ENCODE measurements at regions not wholly inside any gene's neighbourhood (a gene's known extent, or its start where the extent isn't known, plus 50 kb on each side); places are given as distances from the start of the nearest gene placed in this dataset.

GRCh38 chr10:89869180-89869579, 167.8 kb downstream of the KIF20B start:
- ChIA-PET CTCF (ENCODE audit: unreplicated experiment) (no interaction called here), POLR2A (no interaction called here)
- DNase-seq (ENCODE audit: low spot score), result no peak
- intact Hi-C loops (cut with micrococcal nuclease; ENCODE audit: unreplicated experiment), result no loop called here
- H3K4me2 ChIP-seq (ENCODE audit: low read length), result no peak overlapping the region
- H3K9me2 ChIP-seq (ENCODE audit: insufficient read depth, low read length), result no peaks in the 10 kb centered on the region
- H3K4me3 ChIP-seq (ENCODE audit: low read depth, low read length, poor library complexity, severe bottlenecking), result no peak overlapping the region
- no peak overlapping the region for H2AFZ ChIP-seq (ENCODE audit: low read length)
- H3K4me1 ChIP-seq (ENCODE audit: insufficient read depth, low read length, poor library complexity, severe bottlenecking), result no peaks in the 10 kb centered on the region
- H3K79me2 ChIP-seq (ENCODE audit: insufficient read depth, low read depth, low read length), result no peaks in the 10 kb centered on the region
- no peak overlapping the region for H3K27ac ChIP-seq (ENCODE audit: low read depth, low read length, poor library complexity, severe bottlenecking)
- no peaks in the 10 kb centered on the region for H3K9me3 ChIP-seq (ENCODE audit: low read length)
- H3K36me3 ChIP-seq (ENCODE audit: insufficient read depth, low read length), result no peaks in the 10 kb centered on the region
- TF ChIP-seq CTCF (conservative IDR thresholded peaks at IDR 0.05; ENCODE audit: low read length) (no peak), EZH2phosphoT487 (IDR thresholded peaks at IDR 0.05; ENCODE audit: borderline replicate concordance, low read depth, low read length) (no peak)
- no peaks in the 10 kb centered on the region for H4K20me1 ChIP-seq (ENCODE audit: insufficient read depth, low read length)
- BruUV-seq (replicated peaks), result no TSS peak

- Histone ChIP-seq H3K4me2 (ENCODE audit: low read length) (no peak overlapping the region), H3K4me1 (ENCODE audit: insufficient read depth, low read length, poor library complexity, severe bottlenecking) (no peaks in the 10 kb centered on the region), H3K27ac (ENCODE audit: low read depth, low read length, poor library complexity, severe bottlenecking) (no peak overlapping the region), H3K4me3 (ENCODE audit: low read depth, low read length, poor library complexity, severe bottlenecking) (no peak overlapping the region), H3K36me3 (ENCODE audit: insufficient read depth, low read length) (no peaks in the 10 kb centered on the region), H3K79me2 (ENCODE audit: insufficient read depth, low read depth, low read length) (no peaks in the 10 kb centered on the region), H3K9me3 (ENCODE audit: low read length) (no peaks in the 10 kb centered on the region), H2AFZ (ENCODE audit: low read length) (no peak overlapping the region), H4K20me1 (ENCODE audit: insufficient read depth, low read length) (no peaks in the 10 kb centered on the region), H3K9me2 (ENCODE audit: insufficient read depth, low read length) (no peaks in the 10 kb centered on the region)
- ChIA-PET POLR2A (no interaction called here), CTCF (ENCODE audit: unreplicated experiment) (no interaction called here)
- DNase-seq (ENCODE audit: low spot score), result no peak
- TF ChIP-seq CTCF (conservative IDR thresholded peaks at IDR 0.05; ENCODE audit: low read length), result no peak
- no peak for TF ChIP-seq EZH2phosphoT487 (IDR thresholded peaks at IDR 0.05; ENCODE audit: borderline replicate concordance, low read depth, low read length)
- BruUV-seq (replicated peaks), result no TSS peak
- intact Hi-C loops (cut with micrococcal nuclease; ENCODE audit: unreplicated experiment), result no loop called here
These were observed 168.3 kb downstream of the KIF20B start for GRCh38 chr10:89869592-89870156.

GRCh38 chr10:89870936-89871335, 169.5 kb downstream of the KIF20B start:
- Histone ChIP-seq H3K9me2 (ENCODE audit: insufficient read depth, low read length) (no peaks in the 10 kb centered on the region), H3K4me2 (ENCODE audit: low read length) (no peak overlapping the region), H3K36me3 (ENCODE audit: insufficient read depth, low read length) (no peaks in the 10 kb centered on the region), H2AFZ (ENCODE audit: low read length) (no peak overlapping the region), H3K4me3 (ENCODE audit: low read depth, low read length, poor library complexity, severe bottlenecking) (no peak overlapping the region), H3K79me2 (ENCODE audit: insufficient read depth, low read depth, low read length) (no peaks in the 10 kb centered on the region), H3K9me3 (ENCODE audit: low read length) (no peaks in the 10 kb centered on the region), H4K20me1 (ENCODE audit: insufficient read depth, low read length) (no peaks in the 10 kb centered on the region), H3K4me1 (ENCODE audit: insufficient read depth, low read length, poor library complexity, severe bottlenecking) (no peaks in the 10 kb centered on the region), H3K27ac (ENCODE audit: low read depth, low read length, poor library complexity, severe bottlenecking) (no peak overlapping the region)
- ChIA-PET CTCF (ENCODE audit: unreplicated experiment) (no interaction called here), POLR2A (interaction anchor here (0.6 to 1.1 kb wide), 2 partner anchors 31 to 841 kb away, joined by 3 read pairs; no protein-coding TSS in a partner anchor)
- intact Hi-C loops (cut with micrococcal nuclease; ENCODE audit: unreplicated experiment), result no loop called here
- TF ChIP-seq CTCF (conservative IDR thresholded peaks at IDR 0.05; ENCODE audit: low read length) (no peak), EZH2phosphoT487 (IDR thresholded peaks at IDR 0.05; ENCODE audit: borderline replicate concordance, low read depth, low read length) (no peak)
- DNase-seq (ENCODE audit: low spot score), result no peak
- no TSS peak for BruUV-seq (replicated peaks)

Measured in OCI-LY7 (cell line).